GM06990 (cell line): ENCODE measurements at regions not wholly inside any gene's neighbourhood (a gene's known extent, or its start where the extent isn't known, plus 50 kb on each side); places are given as distances from the start of the nearest gene placed in this dataset.

Experiments
- DNase-seq: peaks from one replicate; pipeline ENCODE4 v3.0.0-alpha.2; 2011; ENCODE audit not compliant: insufficient read length; ENCODE audit errors: extremely low read depth
- H3K27me3 ChIP-seq: replicated peaks from 2 replicates; pipeline ENCODE4 v1.6.0; 2011; ENCODE audit warnings: low read length; ENCODE audit not compliant: control insufficient read depth, insufficient read depth
- H3K36me3 ChIP-seq: 2 replicates; pipeline ENCODE4 v1.5.1; 2011; ENCODE audit warnings: low read length; ENCODE audit not compliant: control insufficient read depth, insufficient read depth
- H3K4me3 ChIP-seq: replicated peaks from 2 replicates; pipeline ENCODE4 v1.5.1; 2011; ENCODE audit warnings: low read depth, mild to moderate bottlenecking, control low read depth, low read length
- CTCF ChIP-seq: IDR thresholded peaks from 2 replicates; pipeline ENCODE4 v1.5.1; 2011; ENCODE audit warnings: low read length, control low read depth, mild to moderate bottlenecking, inconsistent platforms; ENCODE audit not compliant: insufficient read depth, poor library complexity, severe bottlenecking

DNA sequence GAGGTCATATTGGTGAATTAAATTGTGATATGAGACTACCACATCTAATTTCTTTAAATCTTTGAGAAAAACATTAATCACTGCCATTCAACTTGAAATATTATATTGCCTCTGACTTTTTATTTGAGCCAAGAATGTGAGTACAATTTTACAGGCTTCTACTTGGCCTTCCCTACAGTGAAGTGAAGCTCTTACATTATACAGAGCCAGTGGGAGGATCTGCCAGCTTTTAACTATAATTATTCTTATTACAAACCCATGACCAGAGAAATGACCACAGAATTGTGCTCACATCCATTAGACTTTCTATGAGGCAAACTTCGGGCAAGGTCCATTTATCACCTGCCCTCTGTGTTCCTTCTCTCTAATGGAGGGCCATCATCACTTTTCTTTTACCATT is 114.2 kb downstream of the RERGL start:
- Histone ChIP-seq H3K4me3 (no peak overlapping the region), H3K27me3 (no peaks in the 10 kb centered on the region), H3K36me3 (no peaks in the 10 kb centered on the region)
- no peak for DNase-seq
- no peak for TF ChIP-seq CTCF

DNA sequence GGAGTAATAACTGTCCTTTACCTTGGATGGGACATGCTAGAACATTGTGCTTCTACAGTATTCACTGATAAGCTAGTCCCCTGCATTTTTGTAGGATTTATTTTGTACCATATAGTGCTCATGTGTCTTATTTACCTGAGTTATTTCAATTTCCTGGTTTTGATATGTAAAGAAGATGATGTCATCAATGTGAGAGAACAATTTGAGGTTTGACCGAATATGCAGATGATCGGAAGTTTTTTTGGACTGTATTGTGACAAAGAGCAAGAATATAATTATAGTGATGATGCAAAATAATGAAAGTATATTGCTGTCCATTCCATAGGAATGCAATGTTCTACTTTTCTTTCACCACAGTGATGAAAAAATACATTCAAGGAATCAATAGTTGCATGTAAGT is 114.8 kb downstream of the RERGL start:
- Histone ChIP-seq H3K36me3 (no peaks in the 10 kb centered on the region), H3K4me3 (no peak overlapping the region), H3K27me3 (no peaks in the 10 kb centered on the region)
- no peak for DNase-seq
- TF ChIP-seq CTCF, result no peak

DNA sequence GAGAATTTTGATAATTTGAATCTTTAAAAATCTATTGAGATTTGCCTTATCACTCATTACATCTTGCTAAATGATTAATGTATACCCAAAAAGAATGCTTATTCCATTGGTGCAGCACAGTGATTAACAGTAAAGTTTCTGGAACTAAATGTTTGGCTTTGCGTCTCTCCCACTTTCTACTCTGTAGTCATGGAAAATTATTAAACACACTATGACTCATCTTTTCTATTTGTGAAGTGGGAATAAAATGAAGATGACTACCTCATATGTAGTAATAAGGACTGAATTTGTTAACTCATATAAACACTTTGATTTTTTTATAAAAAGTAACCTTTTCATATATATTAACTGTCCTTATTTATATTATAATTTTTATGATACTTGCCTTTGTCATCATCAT is 118.1 kb downstream of the RERGL start:
- no peaks in the 10 kb centered on the region for H3K36me3 ChIP-seq
- no peak for DNase-seq
- no peak overlapping the region for H3K4me3 ChIP-seq
- no peaks in the 10 kb centered on the region for H3K27me3 ChIP-seq
- no peak for TF ChIP-seq CTCF

DNA sequence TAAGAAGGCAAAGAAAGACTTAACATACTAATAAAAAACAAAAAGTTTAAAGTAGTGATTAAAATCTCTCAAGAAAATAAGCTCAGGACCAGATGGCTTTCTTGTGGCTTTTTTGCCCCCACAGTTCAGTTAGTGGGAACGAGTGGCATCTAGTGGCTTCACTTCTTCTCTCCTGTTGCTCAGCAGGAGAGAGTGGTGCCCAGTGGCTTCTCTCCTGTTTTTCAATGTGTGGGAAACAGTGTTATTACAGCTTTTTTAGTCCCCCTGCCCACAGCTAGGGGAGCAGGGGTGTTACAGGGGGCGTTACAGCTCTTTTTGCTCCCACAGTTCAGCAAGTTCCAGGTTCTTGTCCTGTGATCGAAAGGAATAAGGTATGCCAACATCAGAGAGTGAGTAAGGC is 135.2 kb downstream of the RERGL start:
- no peaks in the 10 kb centered on the region for H3K36me3 ChIP-seq
- no peak overlapping the region for H3K4me3 ChIP-seq
- no peaks in the 10 kb centered on the region for H3K27me3 ChIP-seq
- no peak for TF ChIP-seq CTCF
- no peak for DNase-seq

DNA sequence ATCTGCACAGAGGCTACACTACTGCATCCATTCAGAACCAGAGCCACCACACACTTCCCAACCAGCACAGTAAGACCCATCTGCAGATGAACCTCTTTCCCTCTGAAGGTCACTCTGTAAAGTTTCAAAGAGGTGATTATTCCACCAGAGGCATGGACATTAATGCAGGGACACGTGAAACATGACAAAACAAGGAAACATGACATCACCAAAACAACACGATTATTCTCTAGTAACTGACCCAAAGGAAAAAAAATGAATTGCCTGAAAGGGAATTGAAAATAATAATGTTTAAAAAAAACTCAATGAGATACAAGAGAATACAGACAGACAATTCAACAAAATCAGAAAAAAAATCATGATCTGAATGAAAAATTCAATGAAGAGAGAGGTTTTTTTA is 139.1 kb downstream of the RERGL start:
- no peak for TF ChIP-seq CTCF
- Histone ChIP-seq H3K36me3 (no peaks in the 10 kb centered on the region), H3K4me3 (no peak overlapping the region), H3K27me3 (no peaks in the 10 kb centered on the region)
- DNase-seq, result no peak

DNA sequence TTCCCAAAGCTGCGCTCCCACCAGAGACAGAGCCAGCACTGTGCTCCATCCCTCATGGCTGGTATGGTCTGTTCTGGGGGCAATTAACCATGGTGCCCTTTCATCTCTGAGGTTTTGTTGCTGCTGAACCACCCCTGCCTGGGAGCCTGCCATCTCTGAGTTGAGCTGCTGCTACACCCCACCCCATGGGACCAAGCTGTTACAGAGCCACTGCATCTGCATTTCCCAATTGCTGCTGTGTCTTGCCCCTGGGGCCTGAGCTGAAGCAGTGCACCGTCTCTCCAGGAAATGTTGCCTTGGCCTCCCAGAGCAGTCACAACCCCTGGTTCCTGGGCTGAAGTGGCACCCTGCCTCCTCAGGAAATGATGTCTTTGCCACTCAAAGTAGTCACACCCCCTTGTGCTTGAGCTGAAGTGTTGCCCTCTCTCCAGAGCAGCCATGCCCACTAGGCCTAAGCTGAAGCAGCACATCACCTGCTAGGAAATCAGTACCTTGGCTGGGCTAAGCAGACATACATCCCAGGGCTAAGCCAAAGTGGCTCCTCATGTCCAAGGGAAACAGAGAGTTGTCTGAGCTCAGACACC is 140.3 kb downstream of the RERGL start:
- TF ChIP-seq CTCF, result no peak
- Histone ChIP-seq H3K36me3 (no peaks in the 10 kb centered on the region), H3K27me3 (no peaks in the 10 kb centered on the region), H3K4me3 (no peak overlapping the region)
- DNase-seq, result no peak
